Renal cortex interstitium (tissue), 11 donors: ENCODE measurements at regions not wholly inside any gene's neighbourhood (a gene's known extent, or its start where the extent isn't known, plus 50 kb on each side); places are given as distances from the start of the nearest gene placed in this dataset.

Experiments used
- DNase-seq, 11 donors: peaks; one replicate each; pipeline ENCODE4 v3.0.0-alpha.2; 2013; ENCODE audit warnings: low read depth in 9 of 11, low spot score in 4 of 11; ENCODE audit errors: extremely low read depth in 1 of 11

DNA sequence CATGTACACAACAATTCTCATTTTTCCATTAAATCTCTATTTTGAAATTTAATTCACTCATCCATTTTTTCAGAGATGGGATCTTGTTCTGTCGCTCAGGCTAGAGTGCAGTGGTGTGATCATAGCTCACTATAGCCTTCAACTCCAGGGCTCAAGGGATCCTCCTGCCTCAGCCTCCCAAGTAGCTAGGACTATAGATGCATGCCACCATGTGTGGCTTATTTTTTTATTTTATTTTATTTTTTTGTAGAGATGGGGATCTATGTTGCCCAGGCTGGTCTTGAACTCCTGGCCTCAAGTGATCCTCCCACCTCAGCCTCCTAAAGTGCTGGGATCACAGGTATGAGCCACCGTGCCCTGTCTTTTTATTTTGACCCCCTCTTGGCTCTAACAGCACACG is 203.8 kb upstream of the KLF14 start:
- no peak for DNase-seq

DNA sequence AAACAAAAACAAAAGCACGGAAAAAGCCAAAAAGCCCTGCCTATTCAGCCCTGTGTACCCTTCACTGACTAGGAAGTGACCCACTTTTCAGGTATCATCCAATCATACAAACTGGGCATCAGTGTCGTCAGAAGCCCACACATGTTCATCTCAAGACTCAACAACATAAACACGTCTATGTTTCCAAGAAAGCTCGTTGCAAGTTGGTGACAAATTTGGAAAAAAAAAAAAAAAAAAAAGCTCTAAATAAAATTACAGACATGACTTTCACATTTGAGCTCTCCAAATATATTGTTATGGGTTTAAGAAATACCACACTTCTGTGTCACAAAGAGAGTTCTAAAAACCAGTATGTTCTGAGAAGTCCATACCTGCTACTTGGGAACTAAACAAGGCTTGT is 204.7 kb upstream of the KLF14 start:
- no peak for DNase-seq

DNA sequence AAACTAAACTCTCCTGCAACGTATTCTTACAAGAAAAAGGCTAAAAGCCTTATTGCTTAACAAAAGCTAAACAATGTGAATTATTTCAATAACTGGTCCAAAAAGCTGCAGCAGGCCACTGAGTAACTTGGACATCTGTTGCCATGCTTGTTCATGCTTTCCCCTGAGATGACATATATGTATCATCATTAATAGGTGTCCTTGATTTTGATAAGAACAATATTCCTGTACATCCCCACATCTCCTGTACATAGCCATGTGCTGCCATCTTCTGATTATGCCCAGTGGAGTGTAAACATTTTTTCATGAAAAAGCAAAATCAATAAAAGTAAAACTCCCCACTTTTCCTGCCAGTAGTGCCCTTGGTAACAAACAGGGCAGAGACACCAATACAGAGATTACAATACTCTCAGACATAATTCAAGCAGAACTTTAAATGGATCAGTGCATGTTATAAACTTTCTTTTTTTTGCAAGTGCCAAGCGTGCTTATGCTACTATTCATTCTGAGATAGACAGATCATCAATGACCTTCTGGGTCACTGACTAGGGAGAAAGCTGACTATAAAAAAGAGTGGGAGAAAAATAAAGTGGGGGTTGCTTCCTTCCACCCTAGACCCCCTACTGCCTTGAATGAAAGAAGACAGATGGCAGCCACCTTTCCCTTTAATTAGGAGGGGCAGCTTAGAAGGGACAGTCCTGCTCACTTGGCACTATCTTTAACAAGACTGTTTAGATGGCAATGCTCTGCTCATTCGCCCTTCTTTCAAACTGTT is 205.5 kb upstream of the KLF14 start:
- DNase-seq, result no peak

GRCh38 chr7:130940326-130940725 is 206.3 kb upstream of the KLF14 start:
- DNase-seq, result no peak

- DNase-seq, result no peak
These were observed 206.9 kb upstream of the KLF14 start for GRCh38 chr7:130940907-130941306.

GRCh38 chr7:130941322-130942210 is 207.6 kb upstream of the KLF14 start:
- no peak for DNase-seq

GRCh38 chr7:130942211-130942964 is 208.4 kb upstream of the KLF14 start:
- DNase-seq, result no peak

GRCh38 chr7:130943336-130943901 is 209.4 kb upstream of the KLF14 start:
- no peak for DNase-seq

GRCh38 chr7:130943981-130944380 is 210.0 kb upstream of the KLF14 start:
- DNase-seq, result no peak

GRCh38 chr7:130944997-130945396 is 211.0 kb upstream of the KLF14 start:
- DNase-seq, result no peak

DNA sequence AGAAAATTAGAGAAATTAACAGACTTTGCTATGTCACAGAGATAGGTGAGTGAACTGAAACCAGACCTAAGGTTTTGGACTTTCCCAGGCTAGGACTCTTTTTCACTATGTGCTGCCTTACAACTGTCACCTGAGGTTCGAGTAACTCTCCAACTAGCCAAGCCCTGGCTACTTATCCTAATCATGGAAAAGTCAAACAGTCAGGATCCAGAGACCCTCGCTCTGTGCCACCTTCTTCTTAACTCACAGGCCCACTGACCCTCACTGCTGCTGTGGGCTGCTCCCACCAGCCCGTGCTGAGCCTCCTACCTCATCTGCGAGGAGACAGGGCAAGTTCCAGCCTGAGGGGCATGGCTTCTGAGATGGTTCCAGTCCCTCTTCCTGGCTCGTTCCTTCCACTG is 211.4 kb upstream of the KLF14 start:
- no peak for DNase-seq

DNA sequence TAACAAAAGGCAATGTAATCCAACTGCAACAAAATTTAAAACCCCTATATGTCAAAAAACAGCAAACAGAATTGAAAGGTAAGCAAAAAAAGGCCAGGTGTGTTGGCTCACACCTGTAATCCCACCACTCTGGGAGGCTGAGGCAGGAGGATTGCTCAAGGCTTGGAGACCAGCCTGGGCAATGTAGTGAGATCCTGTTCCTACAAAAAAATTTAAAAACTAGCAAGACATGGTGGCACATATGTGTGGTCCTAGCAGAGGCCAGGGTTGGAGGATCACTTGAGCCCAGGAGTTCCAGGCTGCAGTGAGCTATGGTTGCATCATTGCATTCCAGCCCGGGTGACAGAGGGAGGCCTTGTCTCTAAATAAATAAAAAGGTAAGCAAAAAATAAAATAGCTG is 212.1 kb upstream of the KLF14 start:
- DNase-seq, result no peak

- no peak for DNase-seq
These were observed 214.0 kb upstream of the KLF14 start for GRCh38 chr7:130947792-130948580.

GRCh38 chr7:130948822-130949221 is 214.8 kb upstream of the KLF14 start:
- no peak for DNase-seq

GRCh38 chr7:130949550-130949949 is 215.5 kb upstream of the KLF14 start:
- DNase-seq, result no peak

GRCh38 chr7:130950054-130950453 is 216.0 kb upstream of the KLF14 start:
- no peak for DNase-seq

DNA sequence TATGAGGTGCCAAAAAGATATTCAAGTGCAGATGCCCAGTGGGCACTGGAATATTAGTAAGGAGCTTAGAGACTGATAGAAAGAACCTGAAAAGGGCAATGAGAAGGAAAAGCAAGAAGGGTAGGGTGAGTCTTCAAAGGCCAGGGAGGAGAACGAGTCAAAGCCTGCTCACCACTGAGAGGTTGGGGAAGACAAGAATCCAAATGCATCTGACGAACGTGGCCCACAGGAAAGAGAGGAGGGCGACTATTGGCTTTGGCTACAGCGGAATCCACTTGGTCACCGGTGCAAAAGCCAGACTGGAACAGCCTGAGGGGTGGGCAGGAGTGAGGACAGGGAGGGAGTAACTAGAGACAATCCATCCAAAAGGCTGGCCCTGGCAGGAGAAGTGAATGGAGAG is 216.7 kb upstream of the KLF14 start:
- DNase-seq, result no peak

- no peak for DNase-seq
These were observed 217.4 kb upstream of the KLF14 start for GRCh38 chr7:130951303-130951975.
